ENCODE measurements at regions not wholly inside any gene's neighbourhood (a gene's known extent, or its start where the extent isn't known, plus 50 kb on each side); places are given as distances from the start of the nearest gene placed in this dataset.

DNA sequence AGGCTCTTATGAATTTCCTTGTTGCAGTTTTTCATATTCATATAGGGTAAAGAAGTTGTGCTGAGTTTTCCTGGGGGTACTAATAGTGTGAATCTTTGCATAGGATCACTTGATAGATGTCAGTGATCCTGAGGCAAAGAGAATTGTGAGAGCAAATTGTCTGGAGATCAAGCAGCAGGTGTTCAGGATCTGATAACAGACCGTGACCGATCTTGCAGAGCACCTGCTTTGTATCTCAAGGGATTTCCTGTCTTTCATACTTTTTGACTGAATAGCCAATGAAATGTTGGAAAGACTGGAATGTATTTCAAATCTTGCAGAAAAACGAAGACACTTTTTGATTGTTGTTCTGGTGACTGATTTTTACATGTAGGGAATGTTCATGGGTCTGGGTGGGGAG, 914.5 kb downstream of the STIM2 start:
- Histone ChIP-seq H3K27ac (ENCODE audit: low read length) (no peak overlapping the region), H3K27me3 (ENCODE audit: control insufficient read depth, insufficient read depth, low read length) (no peaks in the 10 kb centered on the region), H3K9me3 (ENCODE audit: control insufficient read depth, insufficient read depth, low read depth, low read length) (no peaks in the 10 kb centered on the region), H3K4me1 (ENCODE audit: control insufficient read depth, insufficient read depth, low read length) (no peaks in the 10 kb centered on the region), H3K36me3 (ENCODE audit: control insufficient read depth, insufficient read depth, low read length) (no peaks in the 10 kb centered on the region), H3K4me3 (ENCODE audit: low read depth in 2 of 2, low read length in 2 of 2) (no peak overlapping the region)
- ChIA-PET CTCF (no interaction called here), POLR2A (no interaction called here)
- intact Hi-C loops (cut with micrococcal nuclease; ENCODE audit: unreplicated experiment) (no loop called here), in situ Hi-C loops (cut with HindIII; ENCODE audit: low pct_unique_long_range_greater_than_20kb, low sequenced_read_pairs) (no loop called here)
- ATAC-seq = no peak
- no peak for DNase-seq (ENCODE audit: low read depth, low spot score)
- TF ChIP-seq, protein P1, sequence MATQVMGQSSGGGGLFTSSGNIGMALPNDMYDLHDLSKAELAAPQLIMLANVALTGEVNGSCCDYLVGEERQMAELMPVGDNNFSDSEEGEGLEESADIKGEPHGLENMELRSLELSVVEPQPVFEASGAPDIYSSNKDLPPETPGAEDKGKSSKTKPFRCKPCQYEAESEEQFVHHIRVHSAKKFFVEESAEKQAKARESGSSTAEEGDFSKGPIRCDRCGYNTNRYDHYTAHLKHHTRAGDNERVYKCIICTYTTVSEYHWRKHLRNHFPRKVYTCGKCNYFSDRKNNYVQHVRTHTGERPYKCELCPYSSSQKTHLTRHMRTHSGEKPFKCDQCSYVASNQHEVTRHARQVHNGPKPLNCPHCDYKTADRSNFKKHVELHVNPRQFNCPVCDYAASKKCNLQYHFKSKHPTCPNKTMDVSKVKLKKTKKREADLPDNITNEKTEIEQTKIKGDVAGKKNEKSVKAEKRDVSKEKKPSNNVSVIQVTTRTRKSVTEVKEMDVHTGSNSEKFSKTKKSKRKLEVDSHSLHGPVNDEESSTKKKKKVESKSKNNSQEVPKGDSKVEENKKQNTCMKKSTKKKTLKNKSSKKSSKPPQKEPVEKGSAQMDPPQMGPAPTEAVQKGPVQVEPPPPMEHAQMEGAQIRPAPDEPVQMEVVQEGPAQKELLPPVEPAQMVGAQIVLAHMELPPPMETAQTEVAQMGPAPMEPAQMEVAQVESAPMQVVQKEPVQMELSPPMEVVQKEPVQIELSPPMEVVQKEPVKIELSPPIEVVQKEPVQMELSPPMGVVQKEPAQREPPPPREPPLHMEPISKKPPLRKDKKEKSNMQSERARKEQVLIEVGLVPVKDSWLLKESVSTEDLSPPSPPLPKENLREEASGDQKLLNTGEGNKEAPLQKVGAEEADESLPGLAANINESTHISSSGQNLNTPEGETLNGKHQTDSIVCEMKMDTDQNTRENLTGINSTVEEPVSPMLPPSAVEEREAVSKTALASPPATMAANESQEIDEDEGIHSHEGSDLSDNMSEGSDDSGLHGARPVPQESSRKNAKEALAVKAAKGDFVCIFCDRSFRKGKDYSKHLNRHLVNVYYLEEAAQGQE (IDR thresholded peaks at IDR 0.05; ENCODE audit: insufficient read depth in 1 of 2, low read depth in 2 of 2, low read length in 1 of 2) = no peak
- TF ChIP-seq TCF7L2 (IDR thresholded peaks at IDR 0.05; ENCODE audit: low read depth, low read length) = no peak
- no peak for TF ChIP-seq SIN3A (IDR thresholded peaks at IDR 0.05; ENCODE audit: borderline replicate concordance, insufficient read depth, low read depth, low read length)
- TF ChIP-seq, protein P2, sequence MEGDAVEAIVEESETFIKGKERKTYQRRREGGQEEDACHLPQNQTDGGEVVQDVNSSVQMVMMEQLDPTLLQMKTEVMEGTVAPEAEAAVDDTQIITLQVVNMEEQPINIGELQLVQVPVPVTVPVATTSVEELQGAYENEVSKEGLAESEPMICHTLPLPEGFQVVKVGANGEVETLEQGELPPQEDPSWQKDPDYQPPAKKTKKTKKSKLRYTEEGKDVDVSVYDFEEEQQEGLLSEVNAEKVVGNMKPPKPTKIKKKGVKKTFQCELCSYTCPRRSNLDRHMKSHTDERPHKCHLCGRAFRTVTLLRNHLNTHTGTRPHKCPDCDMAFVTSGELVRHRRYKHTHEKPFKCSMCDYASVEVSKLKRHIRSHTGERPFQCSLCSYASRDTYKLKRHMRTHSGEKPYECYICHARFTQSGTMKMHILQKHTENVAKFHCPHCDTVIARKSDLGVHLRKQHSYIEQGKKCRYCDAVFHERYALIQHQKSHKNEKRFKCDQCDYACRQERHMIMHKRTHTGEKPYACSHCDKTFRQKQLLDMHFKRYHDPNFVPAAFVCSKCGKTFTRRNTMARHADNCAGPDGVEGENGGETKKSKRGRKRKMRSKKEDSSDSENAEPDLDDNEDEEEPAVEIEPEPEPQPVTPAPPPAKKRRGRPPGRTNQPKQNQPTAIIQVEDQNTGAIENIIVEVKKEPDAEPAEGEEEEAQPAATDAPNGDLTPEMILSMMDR (IDR thresholded peaks at IDR 0.05) = no peak
- no peak for TF ChIP-seq POLR2AphosphoS5 (IDR thresholded peaks at IDR 0.05; ENCODE audit: low read depth, low read length)
- no TSS peak for BruUV-seq (replicated peaks)

DNA sequence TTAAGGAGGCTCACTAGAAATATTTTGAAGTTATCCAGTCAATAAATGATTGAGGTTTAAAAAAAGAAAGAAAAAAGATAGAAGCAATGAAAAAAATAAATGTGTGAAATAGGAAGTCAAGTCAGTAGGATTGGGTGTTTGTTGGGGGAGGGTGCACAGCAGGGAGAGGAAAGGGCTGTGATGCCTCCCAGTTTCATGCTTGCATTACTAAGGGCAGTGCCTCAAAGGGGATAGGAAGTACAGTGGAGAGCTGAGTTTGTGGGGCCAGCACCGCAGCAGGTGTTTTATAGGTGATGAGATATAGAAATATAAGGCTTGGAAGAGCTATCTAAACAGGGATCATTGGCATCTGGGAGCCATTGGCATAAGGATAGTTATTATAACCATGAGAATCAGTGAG, 919.2 kb downstream of the STIM2 start:
- no TSS peak for BruUV-seq (replicated peaks)
- no peaks in the 10 kb centered on the region for H3K4me1 ChIP-seq (ENCODE audit: control insufficient read depth, insufficient read depth, low read length)
- CTCF ChIA-PET = no interaction called here
- TF ChIP-seq SIN3A (IDR thresholded peaks at IDR 0.05; ENCODE audit: borderline replicate concordance, insufficient read depth, low read depth, low read length) (no peak), TCF7L2 (IDR thresholded peaks at IDR 0.05; ENCODE audit: low read depth, low read length) (no peak), POLR2AphosphoS5 (IDR thresholded peaks at IDR 0.05; ENCODE audit: low read depth, low read length) (no peak)
- TF ChIP-seq, protein P2 (IDR thresholded peaks at IDR 0.05) = no peak
- TF ChIP-seq, protein P1 (IDR thresholded peaks at IDR 0.05; ENCODE audit: insufficient read depth in 1 of 2, low read depth in 2 of 2, low read length in 1 of 2) = no peak
- no peaks in the 10 kb centered on the region for H3K9me3 ChIP-seq (ENCODE audit: control insufficient read depth, insufficient read depth, low read depth, low read length)
- H3K36me3 ChIP-seq (ENCODE audit: control insufficient read depth, insufficient read depth, low read length) = no peaks in the 10 kb centered on the region
- in situ Hi-C loops (cut with HindIII; ENCODE audit: low pct_unique_long_range_greater_than_20kb, low sequenced_read_pairs) = no loop called here
- DNase-seq (ENCODE audit: low read depth, low spot score) (no peak), ATAC-seq (no peak)
- no peak overlapping the region for H3K4me3 ChIP-seq (ENCODE audit: low read depth in 2 of 2, low read length in 2 of 2)
- POLR2A ChIA-PET = no interaction called here
- intact Hi-C loops (cut with micrococcal nuclease; ENCODE audit: unreplicated experiment) = no loop called here
- H3K27me3 ChIP-seq (ENCODE audit: control insufficient read depth, insufficient read depth, low read length) = no peaks in the 10 kb centered on the region
- no peak overlapping the region for H3K27ac ChIP-seq (ENCODE audit: low read length)

Data from Panc1 (cell line).